ENCODE measurements at regions not wholly inside any gene's neighbourhood (a gene's known extent, or its start where the extent isn't known, plus 50 kb on each side); places are given as distances from the start of the nearest gene placed in this dataset.

DNA sequence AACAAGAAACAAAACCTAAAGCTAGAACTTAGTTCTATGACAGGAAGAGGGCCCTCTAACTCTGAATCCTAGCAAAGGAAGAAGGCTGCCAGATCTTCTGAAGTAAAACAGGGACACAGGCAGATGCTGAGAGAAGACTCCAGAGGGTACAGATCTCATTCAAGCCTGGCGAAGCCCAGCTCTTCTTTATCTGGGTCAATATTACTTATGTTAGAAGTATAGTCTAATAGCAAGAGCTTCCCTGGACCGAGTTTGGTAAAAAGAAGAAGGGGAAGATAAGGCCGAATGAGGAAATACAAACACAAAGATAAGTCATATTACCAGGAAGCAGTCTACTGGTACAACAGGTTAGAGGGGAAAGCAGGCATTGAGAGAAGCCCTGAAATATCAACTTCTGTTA is 79.9 kb upstream of the CCDC91 start:
- DNase-seq = no peak

DNA sequence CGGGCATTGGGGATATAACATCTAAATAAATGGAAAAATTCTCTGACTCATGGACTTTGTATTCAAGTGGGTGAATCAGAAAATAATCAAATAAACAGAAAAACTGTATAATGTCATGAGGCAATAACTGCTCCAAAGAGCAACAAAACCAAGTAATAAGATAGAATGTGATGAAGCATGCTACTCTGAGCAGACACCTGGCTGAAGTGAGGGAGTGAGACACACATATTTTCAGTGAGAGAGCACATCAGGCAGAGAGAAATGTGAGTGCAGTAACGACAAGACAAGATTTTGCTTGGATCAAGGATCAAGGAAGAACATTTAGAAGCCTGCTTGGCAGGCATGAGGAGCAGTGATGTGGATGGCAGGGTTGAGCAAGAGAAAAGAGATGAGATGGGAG is 75.8 kb upstream of the CCDC91 start:
- DNase-seq = no peak

DNA sequence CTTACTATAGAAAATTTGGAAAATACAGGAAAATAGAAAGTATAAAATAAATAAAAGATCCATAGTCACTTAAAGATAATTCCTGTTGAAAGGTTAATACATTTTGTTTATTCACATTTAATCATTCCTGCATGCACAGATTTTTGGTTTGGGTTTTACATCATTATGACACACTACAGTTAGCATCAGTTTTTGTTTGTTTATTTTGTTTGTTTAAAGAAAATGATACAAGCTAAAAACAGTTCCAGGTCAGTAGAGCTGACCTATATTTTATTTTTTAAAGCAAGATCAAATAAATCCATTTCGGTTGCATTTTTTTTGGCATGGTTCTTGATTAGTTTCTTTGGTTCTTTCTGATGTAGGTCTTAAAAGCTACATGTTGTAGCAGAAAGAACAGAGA is 68.8 kb upstream of the CCDC91 start:
- no peak for DNase-seq

- DNase-seq = no peak
Observed at GRCh38 chr12:28121899-28122655, 68.2 kb upstream of the CCDC91 start.

GRCh38 chr12:28122756-28123155 is 67.5 kb upstream of the CCDC91 start:
- no peak for DNase-seq

DNA sequence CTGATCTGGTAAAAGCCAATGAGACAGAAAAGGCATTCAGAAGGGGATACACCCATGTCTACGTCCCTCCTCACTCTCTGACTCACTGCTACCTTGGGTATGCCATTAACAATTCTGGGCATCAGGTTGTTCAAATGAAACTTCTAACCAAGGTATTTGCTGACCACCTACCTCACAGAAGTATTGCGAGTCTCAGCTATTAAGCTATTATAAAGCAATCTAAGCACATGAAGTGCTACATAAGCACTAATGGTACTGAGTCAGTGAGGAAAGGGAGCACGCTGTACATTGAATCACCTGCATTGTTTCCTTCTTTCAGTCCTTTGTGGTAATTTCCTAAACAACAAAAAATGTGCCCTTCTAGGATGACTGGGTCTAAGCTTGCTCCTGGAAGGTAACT is 62.8 kb upstream of the CCDC91 start:
- no peak for DNase-seq

GRCh38 chr12:28129031-28129430 is 61.2 kb upstream of the CCDC91 start:
- DNase-seq = no peak

GRCh38 chr12:28130234-28130624 is 60.0 kb upstream of the CCDC91 start:
- DNase-seq = no peak

GRCh38 chr12:28130625-28131598 is 59.3 kb upstream of the CCDC91 start:
- DNase-seq = no peak

DNA sequence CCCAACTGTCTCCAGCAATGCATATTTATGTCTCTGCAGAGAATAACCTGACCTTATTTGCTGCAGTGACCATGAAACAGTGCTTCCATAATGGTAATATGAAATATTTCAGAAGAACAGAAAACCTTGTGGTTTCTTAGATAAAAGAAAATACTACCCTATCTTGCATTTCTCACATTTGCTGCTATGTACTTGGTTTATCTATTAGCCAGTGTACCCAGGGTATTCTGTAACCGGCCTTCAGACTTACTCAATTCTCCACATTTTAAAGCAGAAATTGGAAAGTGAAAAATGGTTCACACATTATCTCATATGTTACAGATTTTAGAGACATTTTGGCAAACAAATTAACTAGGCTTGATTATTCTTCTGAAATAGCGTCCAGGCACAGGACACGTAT is 57.9 kb upstream of the CCDC91 start:
- no peak for DNase-seq

DNA sequence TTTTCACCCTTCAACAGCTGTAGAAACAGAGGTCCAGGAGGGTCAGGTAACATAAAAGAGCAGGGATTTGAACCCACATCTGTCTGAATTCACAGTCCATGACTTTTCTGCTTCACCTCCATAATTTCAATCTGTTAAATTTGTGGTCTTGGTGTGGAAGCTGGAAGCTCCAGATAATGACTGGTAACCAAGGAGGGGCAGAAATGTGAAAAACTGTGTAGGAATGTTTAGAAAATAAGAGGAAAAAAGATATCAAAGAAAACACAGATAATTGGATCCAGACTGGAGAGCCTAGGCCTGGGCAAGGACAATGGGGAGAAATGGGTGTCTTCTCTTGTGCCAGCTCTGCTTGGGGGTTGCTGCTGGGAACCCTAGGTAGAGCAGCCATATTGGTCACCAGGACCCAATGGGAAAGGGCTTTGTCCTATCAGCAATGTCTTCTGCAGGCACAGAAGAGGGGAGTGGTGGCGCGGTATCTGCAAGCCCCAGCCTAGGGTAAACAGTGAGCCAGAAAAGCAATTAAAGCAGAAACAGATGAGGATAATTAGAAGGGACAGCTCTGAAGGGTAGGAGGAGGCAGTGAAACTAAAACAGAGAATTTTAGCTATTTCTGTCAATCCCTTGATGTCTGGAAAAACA is 54.3 kb upstream of the CCDC91 start:
- no peak for DNase-seq

DNA sequence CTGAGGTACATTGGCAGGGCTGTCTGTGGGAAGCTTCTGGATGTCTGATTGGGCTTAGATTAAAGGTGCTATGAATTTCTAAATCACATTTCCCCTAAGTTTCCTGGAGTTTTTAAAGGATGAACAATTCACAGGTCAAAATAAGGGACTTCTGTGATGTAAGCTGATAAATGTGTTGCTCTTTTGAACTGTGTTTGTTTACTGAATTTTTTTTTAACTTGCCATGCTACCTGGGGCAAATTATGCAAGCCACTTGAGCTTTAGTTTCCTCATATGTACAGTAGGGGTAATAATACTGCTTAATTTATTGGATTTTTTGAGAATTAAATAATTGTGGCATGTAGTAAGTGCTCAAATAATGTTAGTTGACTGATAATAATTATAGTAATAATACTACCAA is 52.8 kb upstream of the CCDC91 start:
- no peak for DNase-seq

GRCh38 chr12:28140404-28140803 is 49.9 kb upstream of the CCDC91 start:
- DNase-seq = no peak

Measured in CD4-positive, alpha-beta T cell treated with Interleukin-4 for 4 hours (primary cell).